ENCODE measurements at regions not wholly inside any gene's neighbourhood (a gene's known extent, or its start where the extent isn't known, plus 50 kb on each side); places are given as distances from the start of the nearest gene placed in this dataset.

DNA sequence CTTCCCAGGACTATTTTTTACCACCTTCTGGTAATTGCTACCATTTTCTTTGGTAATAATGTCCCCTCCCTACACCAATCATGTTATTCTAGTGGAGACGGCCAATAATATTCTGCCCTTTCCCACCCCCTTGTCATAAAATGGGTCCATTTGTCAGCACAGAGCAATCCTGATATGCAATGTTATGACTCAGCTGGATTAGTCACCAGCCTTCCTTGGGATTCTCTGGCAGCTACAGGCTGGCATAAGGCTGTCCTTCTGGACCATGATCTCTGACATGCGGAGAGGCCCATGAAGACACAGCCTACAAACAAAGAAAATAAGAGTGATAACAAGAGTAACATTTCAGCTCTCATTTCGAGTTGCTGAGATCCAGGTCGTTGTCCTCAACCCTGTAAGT is 222.0 kb upstream of the CPNE8 start:
- no peak overlapping the region for H3K9ac ChIP-seq (ENCODE audit: low read length)
- H3K36me3 ChIP-seq (replicated peaks in 1 of 2; ENCODE audit: control extremely low read depth in 1 of 2, control insufficient read depth in 1 of 2, extremely low read depth in 1 of 2, insufficient read depth in 2 of 2, low read length in 1 of 2): no peaks in the 10 kb centered on the region
- H3K4me2 ChIP-seq (replicated peaks; ENCODE audit: low read depth, low read length, poor library complexity, severe bottlenecking): no peak overlapping the region
- H3K9me3 Mint-ChIP-seq (ENCODE audit: insufficient read depth): no peaks in the 10 kb centered on the region
- H3K4me3 Mint-ChIP-seq: no peak overlapping the region
- DNase-seq (no peak), ATAC-seq (ENCODE audit: low read depth) (no peak)
- no peaks in the 10 kb centered on the region for H3K27me3 Mint-ChIP-seq
- no peaks in the 10 kb centered on the region for H3K79me2 ChIP-seq (ENCODE audit: control insufficient read depth, insufficient read depth, low read length)
- H3K4me1 Mint-ChIP-seq: no peaks in the 10 kb centered on the region
- H3K27me3 ChIP-seq (replicated peaks in 1 of 4; ENCODE audit: control extremely low read depth in 1 of 4, control insufficient read depth in 3 of 4, insufficient read depth in 4 of 4, low read length in 3 of 4): no peaks in the 10 kb centered on the region
- no peak for TF ChIP-seq EZH2 (IDR thresholded peaks at IDR 0.05; ENCODE audit: borderline replicate concordance, insufficient read depth, low read depth, low read length, poor library complexity, severe bottlenecking)
- TF ChIP-seq, protein P1, sequence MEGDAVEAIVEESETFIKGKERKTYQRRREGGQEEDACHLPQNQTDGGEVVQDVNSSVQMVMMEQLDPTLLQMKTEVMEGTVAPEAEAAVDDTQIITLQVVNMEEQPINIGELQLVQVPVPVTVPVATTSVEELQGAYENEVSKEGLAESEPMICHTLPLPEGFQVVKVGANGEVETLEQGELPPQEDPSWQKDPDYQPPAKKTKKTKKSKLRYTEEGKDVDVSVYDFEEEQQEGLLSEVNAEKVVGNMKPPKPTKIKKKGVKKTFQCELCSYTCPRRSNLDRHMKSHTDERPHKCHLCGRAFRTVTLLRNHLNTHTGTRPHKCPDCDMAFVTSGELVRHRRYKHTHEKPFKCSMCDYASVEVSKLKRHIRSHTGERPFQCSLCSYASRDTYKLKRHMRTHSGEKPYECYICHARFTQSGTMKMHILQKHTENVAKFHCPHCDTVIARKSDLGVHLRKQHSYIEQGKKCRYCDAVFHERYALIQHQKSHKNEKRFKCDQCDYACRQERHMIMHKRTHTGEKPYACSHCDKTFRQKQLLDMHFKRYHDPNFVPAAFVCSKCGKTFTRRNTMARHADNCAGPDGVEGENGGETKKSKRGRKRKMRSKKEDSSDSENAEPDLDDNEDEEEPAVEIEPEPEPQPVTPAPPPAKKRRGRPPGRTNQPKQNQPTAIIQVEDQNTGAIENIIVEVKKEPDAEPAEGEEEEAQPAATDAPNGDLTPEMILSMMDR (IDR thresholded peaks at IDR 0.05): no peak
- POLR2A ChIA-PET: no interaction called here
- no peak overlapping the region for H2AFZ ChIP-seq (ENCODE audit: insufficient read depth, low read depth, low read length, poor library complexity, severe bottlenecking)
- CTCF ChIA-PET: no interaction called here
- H3K9me3 ChIP-seq (ENCODE audit: control extremely low read depth in 1 of 3, control insufficient read depth in 2 of 3, insufficient read depth in 1 of 3, low read length in 2 of 3): peaks cover 0 to 8% (median 0%) of the 10 kb centered on the region in 3 donors
- H3K4me1 ChIP-seq (ENCODE audit: control insufficient read depth in 2 of 2, insufficient read depth in 2 of 2, low read length in 2 of 2): no peaks in the 10 kb centered on the region
- no peak overlapping the region for H3K4me3 ChIP-seq (ENCODE audit: control extremely low read depth in 1 of 5, extremely low read depth in 1 of 5, insufficient read depth in 1 of 5, low read depth in 2 of 5, low read length in 4 of 5)
- H4K20me1 ChIP-seq (ENCODE audit: control insufficient read depth, insufficient read depth, low read length, poor library complexity, severe bottlenecking): no peaks in the 10 kb centered on the region
- 100% methylated on average over 2 of the region's 4 CpGs for WGBS (ENCODE audit: insufficient coverage)
- intact Hi-C loops (cut with micrococcal nuclease): no loop called here
- H3K27ac ChIP-seq (ENCODE audit: low read length in 2 of 2): no peak overlapping the region
- no peak overlapping the region for H3K27ac Mint-ChIP-seq

DNA sequence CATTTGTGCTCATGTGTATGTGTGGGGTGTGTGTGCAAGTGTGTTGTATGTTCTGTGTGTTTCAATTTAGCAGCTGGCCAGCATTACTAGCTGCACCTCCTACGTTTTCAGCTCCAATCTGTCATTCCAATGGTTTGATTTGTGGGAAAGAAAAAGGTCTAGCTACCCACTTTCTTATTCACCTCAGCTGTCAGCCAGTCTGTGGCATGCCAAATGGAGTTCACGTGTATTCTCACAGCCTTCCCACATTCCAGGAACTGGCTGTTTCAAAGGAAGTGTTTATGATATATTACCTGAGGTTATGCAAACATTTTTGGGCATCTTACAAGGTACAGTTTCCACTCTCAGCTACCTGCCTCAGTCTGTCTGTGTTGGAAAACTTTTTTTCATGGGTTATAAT is 220.2 kb upstream of the CPNE8 start:
- no peak overlapping the region for H3K9ac ChIP-seq (ENCODE audit: low read length)
- DNase-seq: no peak
- intact Hi-C loops (cut with micrococcal nuclease): no loop called here
- ATAC-seq (ENCODE audit: low read depth): no peak
- H3K4me2 ChIP-seq (replicated peaks; ENCODE audit: low read depth, low read length, poor library complexity, severe bottlenecking): no peak overlapping the region
- Mint-ChIP-seq H3K27me3 (no peaks in the 10 kb centered on the region), H3K9me3 (ENCODE audit: insufficient read depth) (peaks cover 3% of the 10 kb centered on the region), H3K4me1 (no peaks in the 10 kb centered on the region), H3K27ac (no peak overlapping the region), H3K4me3 (no peak overlapping the region)
- ChIA-PET POLR2A (no interaction called here), CTCF (no interaction called here)
- H3K36me3 ChIP-seq (replicated peaks in 1 of 2; ENCODE audit: control extremely low read depth in 1 of 2, control insufficient read depth in 1 of 2, extremely low read depth in 1 of 2, insufficient read depth in 2 of 2, low read length in 1 of 2): no peaks in the 10 kb centered on the region
- no peak overlapping the region for H3K4me3 ChIP-seq (ENCODE audit: control extremely low read depth in 1 of 5, extremely low read depth in 1 of 5, insufficient read depth in 1 of 5, low read depth in 2 of 5, low read length in 4 of 5)
- no peak overlapping the region for H3K27ac ChIP-seq (ENCODE audit: low read length in 2 of 2)
- no peak overlapping the region for H2AFZ ChIP-seq (ENCODE audit: insufficient read depth, low read depth, low read length, poor library complexity, severe bottlenecking)
- H3K27me3 ChIP-seq (replicated peaks in 1 of 4; ENCODE audit: control extremely low read depth in 1 of 4, control insufficient read depth in 3 of 4, insufficient read depth in 4 of 4, low read length in 3 of 4): no peaks in the 10 kb centered on the region
- H3K9me3 ChIP-seq (ENCODE audit: control extremely low read depth in 1 of 3, control insufficient read depth in 2 of 3, insufficient read depth in 1 of 3, low read length in 2 of 3): peaks cover 0 to 9% (median 0%) of the 10 kb centered on the region in 3 donors
- no CpG with 5 or more reads among the region's 2 CpGs for WGBS (ENCODE audit: insufficient coverage)
- no peaks in the 10 kb centered on the region for H3K79me2 ChIP-seq (ENCODE audit: control insufficient read depth, insufficient read depth, low read length)
- no peaks in the 10 kb centered on the region for H3K4me1 ChIP-seq (ENCODE audit: control insufficient read depth in 2 of 2, insufficient read depth in 2 of 2, low read length in 2 of 2)
- TF ChIP-seq, protein P1 (IDR thresholded peaks at IDR 0.05): no peak
- TF ChIP-seq EZH2 (IDR thresholded peaks at IDR 0.05; ENCODE audit: borderline replicate concordance, insufficient read depth, low read depth, low read length, poor library complexity, severe bottlenecking): no peak
- H4K20me1 ChIP-seq (ENCODE audit: control insufficient read depth, insufficient read depth, low read length, poor library complexity, severe bottlenecking): no peaks in the 10 kb centered on the region
